ENCODE measurements at regions not wholly inside any gene's neighbourhood (a gene's known extent, or its start where the extent isn't known, plus 50 kb on each side); places are given as distances from the start of the nearest gene placed in this dataset.
"Not testable (repeated sequence)": the region's sequence is repeated elsewhere in the genome, so short reads cannot be mapped to it uniquely, and the experiment has no call there.

DNA sequence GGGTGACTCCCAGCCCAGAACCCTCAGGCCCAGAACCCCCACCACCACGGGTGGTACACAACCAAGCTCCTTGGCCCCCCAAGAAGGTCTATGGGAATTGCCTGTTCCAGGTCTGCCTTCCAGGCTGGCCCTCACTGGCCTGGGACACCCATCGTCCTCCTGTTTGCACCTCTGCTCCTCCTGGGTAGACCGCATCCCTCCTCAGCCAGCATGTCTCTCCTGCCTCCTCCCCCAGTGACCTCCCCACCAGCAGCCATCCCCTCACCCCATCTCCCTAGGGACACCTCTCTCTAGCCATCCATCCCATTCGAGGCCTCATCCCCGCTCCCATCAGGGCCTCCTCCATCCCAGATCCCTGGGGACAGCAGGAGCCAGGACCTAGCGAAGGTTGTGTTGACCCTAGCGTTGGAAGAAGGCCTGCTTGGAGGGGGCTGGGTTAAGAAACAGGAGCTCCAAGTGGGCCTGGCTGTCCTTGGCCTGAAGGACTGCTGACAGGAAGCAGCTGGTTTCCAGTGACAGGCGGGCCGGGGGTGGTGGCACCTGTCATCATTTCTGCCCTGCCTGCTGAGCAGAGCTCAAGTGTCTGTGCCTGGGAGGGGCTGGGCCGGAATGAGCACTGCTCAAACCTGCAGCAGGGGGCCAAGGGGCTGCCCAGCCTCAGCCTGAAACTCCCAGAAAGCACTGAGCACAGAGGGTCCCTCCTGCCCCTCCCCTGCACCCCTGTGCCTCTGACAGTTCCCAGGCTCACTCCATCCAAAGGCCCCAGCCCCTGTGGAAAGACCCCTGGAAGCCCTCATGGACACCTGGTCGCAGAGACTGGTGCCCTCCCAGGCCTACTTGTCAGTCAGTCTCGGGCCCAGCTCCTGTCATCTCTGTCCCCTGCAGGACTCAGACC lies 96.0 kb upstream of the OTOS start:
- peak; percentile 20 for DNase-seq
- in situ Hi-C loops (cut with MboI; ENCODE audit: low pct_unique_long_range_greater_than_20kb, low sequenced_read_pairs), result loop anchor here (25.0 kb wide), 1 partner anchor 201 kb away; the partner anchor contains the start of gene GPC1

DNA sequence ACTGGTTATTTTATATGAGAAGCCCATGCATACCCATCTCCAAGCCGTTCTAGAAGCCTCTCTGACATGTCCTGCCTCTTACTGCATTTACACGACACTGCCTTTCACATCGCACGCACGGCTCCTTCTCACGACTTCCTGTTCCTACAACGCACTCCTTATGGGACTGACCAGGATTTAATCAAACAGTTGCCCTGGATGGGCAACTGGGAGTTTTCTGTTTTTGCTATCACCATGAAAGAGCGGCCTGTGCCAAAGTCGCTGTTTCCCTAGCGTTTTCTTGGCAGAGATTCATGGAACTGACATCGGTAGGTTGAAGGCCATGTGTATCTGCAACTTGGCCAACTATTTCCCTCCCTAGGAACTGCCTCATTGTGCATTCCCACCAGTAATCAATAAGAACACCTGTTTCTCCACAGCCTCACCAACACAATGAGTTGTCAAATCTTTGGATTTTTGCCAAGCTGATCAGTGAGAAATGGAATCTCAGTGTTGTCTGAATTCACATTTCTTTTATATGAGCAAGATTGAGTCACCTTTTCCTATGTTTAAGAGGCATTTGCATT lies 97.2 kb upstream of the OTOS start:
- in situ Hi-C loops (cut with MboI; ENCODE audit: low pct_unique_long_range_greater_than_20kb, low sequenced_read_pairs), result loop anchor here (25.0 kb wide), 1 partner anchor 200 kb away; the partner anchor contains the start of gene GPC1
- DNase-seq, result no peak

DNA sequence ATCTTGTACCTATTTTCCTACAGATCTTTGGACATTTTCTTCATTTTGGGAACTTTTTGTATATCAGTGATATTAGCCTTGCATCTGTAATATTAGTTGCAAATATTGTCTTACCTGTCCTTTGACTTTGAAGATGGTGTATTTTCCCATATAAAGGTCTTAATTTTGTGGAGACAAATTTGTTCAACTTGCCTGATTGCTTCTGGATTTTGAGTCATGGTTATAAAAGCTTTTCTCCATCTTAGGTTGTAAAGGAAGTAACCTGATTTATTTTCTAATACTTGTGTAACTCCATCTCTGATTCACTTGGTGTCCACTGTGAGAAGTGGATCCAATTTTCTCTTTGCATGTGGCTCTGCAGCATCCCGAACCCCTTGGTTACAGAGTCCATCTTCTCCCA lies 97.7 kb upstream of the OTOS start:
- in situ Hi-C loops (cut with MboI; ENCODE audit: low pct_unique_long_range_greater_than_20kb, low sequenced_read_pairs), result loop anchor here (25.0 kb wide), 1 partner anchor 199 kb away; the partner anchor contains the start of gene GPC1
- no peak for DNase-seq

DNA sequence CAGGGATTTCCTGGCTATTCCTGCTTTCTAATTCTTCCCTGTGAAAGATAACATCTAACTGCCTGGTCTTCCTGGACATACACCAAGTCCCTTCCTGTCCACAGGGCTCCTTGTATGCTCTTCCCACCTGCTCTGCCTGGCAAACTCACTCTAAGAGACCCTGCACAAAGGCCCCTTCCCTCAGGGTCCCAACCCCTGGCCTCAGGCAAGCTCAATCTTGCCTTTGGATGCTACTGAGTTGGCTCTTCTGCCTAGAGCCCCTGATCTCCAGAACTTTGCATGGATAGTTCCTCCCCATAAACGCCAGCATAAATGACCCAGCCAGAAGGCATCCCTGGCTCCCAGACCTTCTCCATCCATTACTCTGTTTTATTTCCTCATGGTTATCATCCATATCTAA lies 98.3 kb upstream of the OTOS start:
- DNase-seq, result no peak
- in situ Hi-C loops (cut with MboI; ENCODE audit: low pct_unique_long_range_greater_than_20kb, low sequenced_read_pairs), result loop anchor here (25.0 kb wide), 1 partner anchor 199 kb away; the partner anchor contains the start of gene GPC1

DNA sequence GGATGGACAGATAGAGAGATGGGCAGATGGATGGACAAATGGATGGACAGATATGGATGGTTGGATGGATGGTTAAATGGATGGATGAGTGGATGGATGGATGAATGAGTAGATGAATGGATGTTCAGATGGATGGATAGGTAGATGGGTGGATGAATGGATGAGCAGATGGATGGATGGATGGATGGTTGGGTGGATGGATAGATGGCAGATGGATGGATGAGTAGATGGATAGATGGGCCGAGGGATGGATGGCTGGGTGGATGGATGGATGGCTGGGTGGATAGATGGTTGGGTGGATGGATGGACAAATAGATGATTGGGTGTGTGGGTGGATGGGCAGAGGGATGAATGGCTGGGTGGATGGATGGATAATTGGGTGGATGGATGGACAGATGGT lies 98.9 kb upstream of the OTOS start:
- no peak for DNase-seq
- in situ Hi-C loops (cut with MboI; ENCODE audit: low pct_unique_long_range_greater_than_20kb, low sequenced_read_pairs), result loop anchor here (25.0 kb wide), 1 partner anchor 198 kb away; the partner anchor contains the start of gene GPC1

DNA sequence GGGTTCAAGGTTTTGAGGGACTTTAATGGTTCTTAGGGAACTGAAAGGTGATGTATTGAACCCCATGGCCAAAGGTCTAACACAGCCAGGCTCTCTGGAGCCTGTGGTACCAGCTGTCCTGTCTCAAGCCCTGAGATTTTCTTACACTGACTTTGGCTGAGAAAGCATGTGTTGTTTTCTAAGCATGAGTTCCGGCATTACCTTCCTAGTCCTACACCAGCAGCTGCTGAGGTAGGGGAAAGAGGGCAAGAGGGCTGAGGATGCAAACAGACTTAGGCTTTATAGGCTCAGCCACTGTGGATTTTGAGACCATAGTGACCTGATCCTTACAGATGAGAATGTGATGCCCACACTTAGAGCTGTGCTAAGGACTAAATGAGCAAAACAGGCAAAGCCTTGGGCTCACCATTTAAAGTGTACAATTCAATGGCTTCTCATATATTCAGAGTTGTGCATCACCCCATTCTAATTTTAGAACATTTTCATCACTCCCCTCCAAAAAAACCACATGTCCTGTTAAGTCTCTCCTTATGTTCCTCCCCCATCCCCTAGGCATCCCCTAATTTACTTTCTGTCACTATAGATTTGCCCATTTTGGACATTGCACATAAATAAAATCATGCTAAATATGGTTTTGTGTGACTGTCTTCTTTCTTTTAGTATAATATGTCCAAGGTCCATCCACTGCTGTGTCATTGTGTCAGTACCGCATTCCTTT lies 99.7 kb upstream of the OTOS start:
- no peak for DNase-seq
- in situ Hi-C loops (cut with MboI; ENCODE audit: low pct_unique_long_range_greater_than_20kb, low sequenced_read_pairs), result loop anchor here (25.0 kb wide), 1 partner anchor 197 kb away; the partner anchor contains the start of gene GPC1

DNA sequence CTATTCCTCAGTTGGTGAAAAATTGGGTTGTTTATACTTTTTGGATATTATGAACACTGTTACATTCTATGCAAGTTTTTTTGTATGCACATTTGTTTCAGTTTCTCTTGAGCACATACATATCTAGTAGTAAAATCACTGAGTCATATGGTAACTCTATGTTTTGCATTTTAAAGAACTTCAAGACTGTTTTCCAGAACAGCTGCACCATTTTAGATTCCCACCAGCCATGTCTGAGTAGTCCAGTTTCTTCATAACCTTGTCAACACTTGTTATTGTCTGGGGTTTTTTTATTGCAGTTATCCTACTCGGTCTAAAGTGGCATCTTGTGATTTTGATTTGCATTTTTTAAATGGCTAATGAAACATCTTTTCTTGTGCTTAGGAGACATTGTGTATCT lies 100.3 kb upstream of the OTOS start:
- no peak for DNase-seq
- in situ Hi-C loops (cut with MboI; ENCODE audit: low pct_unique_long_range_greater_than_20kb, low sequenced_read_pairs), result loop anchor here (25.0 kb wide), 1 partner anchor 197 kb away; the partner anchor contains the start of gene GPC1

DNA sequence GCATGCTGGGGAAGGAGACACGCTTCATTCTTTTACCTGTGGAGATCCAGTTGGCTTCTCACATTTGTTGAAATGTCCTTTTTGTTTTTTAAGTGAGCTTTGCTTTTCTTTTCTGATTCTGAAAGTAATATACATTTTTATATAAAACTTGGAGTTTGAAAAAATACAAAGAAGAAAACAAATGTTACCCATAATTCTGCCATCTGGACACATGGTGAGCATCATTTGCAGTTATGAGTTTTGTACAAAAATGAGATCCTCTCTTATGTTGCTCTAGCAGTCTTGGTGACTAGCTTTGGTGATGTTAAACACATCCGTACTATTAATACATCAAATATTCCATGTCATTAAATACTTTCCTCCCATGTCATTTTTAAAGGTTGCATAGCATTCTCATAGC lies 101.1 kb upstream of the OTOS start:
- in situ Hi-C loops (cut with MboI; ENCODE audit: low pct_unique_long_range_greater_than_20kb, low sequenced_read_pairs), result loop anchor here (25.0 kb wide), 1 partner anchor 196 kb away; the partner anchor contains the start of gene GPC1
- DNase-seq, result no peak

DNA sequence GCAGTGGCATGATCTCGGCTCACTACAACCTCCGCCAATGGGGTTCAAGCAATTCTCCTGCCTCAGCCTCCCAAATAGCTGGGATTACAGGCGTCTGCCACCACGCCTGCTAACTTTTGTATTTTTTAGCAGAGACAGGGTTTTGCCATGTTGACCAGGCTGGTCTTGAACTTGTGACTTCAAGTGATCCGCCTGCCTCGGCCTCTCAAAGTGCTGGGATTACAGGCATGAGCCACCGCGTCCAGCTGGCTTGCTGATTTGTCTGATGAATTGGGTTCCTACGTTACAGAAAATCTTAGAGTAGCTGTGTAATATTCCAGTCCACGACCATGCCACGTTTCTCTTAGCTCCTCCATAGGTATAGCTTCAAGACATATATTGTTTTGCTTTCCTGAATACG lies 102.6 kb upstream of the OTOS start:
- DNase-seq, result not testable (repeated sequence)
- in situ Hi-C loops (cut with MboI; ENCODE audit: low pct_unique_long_range_greater_than_20kb, low sequenced_read_pairs), result loop anchor here (25.0 kb wide), 1 partner anchor 194 kb away; the partner anchor contains the start of gene GPC1

DNA sequence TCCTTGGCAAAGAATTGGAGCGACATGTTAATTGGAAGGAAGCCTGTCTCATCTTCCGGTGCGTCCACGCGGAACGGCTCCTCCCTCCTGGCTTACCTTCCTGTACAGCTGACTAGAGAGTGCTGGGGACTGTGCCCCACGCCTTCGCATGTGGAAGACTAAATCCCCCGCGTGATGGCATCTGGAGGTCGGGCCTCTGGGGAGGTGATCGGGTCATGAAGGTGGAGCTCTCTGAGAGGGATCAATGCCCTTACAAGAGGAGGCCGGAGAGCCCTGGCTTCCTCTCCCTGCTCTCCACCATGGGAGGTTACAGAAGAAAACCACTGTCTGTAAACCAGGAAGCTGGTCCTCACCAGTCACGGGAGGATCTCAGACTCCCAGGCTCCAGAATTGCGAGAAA lies 104.1 kb upstream of the OTOS start:
- DNase-seq, result no peak
- in situ Hi-C loops (cut with MboI; ENCODE audit: low pct_unique_long_range_greater_than_20kb, low sequenced_read_pairs), result loop anchor here (25.0 kb wide), 1 partner anchor 193 kb away; the partner anchor contains the start of gene GPC1

DNA sequence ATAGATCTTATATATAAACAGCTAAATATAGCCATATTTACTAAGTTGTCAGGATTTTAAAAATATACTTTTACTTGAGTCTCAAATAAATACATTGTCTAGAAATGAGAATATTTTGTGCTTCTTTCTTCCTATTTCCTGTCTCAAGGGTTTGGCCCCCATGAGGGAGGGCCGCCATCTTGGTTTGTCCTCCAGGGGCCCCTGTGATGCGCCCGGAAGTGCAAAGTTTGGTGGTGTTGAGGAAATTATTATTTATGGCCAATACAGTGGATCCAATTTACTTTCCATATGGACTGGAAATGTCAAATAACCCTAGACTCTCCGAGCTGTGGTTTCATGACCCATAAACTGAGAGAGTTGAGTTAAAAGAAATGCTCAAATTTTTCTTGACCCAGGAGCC lies 104.7 kb upstream of the OTOS start:
- in situ Hi-C loops (cut with MboI; ENCODE audit: low pct_unique_long_range_greater_than_20kb, low sequenced_read_pairs), result loop anchor here (25.0 kb wide), 1 partner anchor 192 kb away; the partner anchor contains the start of gene GPC1
- DNase-seq, result no peak

DNA sequence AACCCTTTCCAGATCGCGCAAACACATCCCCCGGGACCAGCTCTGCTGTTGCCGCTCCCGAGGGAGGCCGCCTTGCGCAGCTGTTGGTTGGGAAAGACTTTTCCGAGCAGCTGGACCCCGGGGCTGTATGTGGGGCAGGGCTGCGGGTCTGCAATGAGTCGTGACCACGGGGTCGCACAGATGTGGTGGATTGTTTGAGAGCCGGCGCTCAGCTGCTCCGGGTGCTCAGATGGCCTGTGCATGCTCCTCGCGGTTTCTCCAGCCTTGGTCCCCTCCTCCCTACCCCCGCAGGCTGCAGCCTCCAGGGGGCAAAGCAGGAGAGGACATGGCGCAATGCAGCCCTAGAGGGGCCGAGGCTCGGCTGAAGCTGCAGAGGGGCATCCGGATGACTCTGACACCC lies 105.2 kb upstream of the OTOS start:
- in situ Hi-C loops (cut with MboI; ENCODE audit: low pct_unique_long_range_greater_than_20kb, low sequenced_read_pairs), result loop anchor here (25.0 kb wide), 1 partner anchor 192 kb away; the partner anchor contains the start of gene GPC1
- no peak for DNase-seq

DNA sequence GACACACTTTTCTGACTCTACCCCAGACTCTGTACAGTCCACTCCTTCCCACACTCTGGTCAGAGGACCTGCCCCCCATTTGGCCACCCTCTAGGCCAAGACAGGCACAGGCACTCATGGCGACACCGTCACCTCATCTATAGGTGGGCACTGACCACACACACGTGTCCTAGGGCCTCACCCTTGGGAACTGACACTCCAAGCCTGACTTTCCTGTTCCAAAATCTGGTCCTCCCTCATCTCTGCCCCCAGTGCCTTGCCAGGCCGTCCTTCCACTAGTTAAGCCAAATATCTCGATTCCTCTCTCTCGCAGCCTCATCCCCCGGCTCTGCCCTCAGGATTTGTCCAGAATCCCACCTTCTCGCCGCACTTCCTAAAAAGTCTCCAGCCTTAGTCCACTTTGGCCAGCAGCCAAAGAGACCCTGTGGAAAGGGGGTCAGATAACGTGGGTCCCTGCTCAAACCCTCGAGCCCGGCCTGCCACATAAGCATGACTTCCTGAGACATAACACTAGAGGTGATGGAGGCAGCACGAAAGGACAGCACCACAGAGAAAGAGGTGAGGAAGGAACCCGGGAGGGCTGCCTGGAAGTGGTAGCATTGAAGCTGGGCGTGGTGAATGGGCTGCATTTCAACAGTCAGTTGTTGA lies 105.8 kb upstream of the OTOS start:
- in situ Hi-C loops (cut with MboI; ENCODE audit: low pct_unique_long_range_greater_than_20kb, low sequenced_read_pairs), result loop anchor here (25.0 kb wide), 1 partner anchor 191 kb away; the partner anchor contains the start of gene GPC1
- no peak for DNase-seq

DNA sequence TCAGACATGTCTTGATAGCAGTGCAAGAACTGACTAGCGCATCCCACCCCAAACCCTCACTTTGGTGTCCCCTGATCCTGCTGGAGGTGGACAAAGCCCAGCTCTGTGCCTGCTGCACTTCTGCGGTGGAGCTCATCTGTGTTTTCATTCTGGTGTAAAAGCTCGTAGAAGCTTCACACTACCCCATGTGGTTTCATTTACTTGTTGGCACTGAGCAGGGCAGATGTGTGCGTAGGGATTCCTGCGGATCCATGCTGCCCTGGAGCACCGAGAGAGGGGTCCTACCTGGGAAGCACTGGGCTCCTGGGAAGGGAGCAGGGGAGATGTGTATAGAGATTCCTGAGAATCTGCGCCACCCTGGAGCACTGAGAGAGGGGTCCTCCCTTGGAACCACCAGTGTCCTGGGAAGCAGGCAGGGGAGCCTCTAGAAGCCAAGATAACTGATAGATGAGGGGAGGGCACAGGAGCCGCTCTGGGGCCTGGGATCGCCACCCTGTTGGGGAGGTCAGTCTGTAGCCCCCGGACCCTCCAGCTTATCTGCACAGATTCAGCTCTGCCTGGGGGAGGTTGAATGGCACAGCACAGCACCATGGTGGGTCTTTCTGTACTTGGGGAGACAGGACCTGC lies 106.9 kb upstream of the OTOS start:
- in situ Hi-C loops (cut with MboI; ENCODE audit: low pct_unique_long_range_greater_than_20kb, low sequenced_read_pairs), result loop anchor here (25.0 kb wide), 1 partner anchor 190 kb away; the partner anchor contains the start of gene GPC1

DNA sequence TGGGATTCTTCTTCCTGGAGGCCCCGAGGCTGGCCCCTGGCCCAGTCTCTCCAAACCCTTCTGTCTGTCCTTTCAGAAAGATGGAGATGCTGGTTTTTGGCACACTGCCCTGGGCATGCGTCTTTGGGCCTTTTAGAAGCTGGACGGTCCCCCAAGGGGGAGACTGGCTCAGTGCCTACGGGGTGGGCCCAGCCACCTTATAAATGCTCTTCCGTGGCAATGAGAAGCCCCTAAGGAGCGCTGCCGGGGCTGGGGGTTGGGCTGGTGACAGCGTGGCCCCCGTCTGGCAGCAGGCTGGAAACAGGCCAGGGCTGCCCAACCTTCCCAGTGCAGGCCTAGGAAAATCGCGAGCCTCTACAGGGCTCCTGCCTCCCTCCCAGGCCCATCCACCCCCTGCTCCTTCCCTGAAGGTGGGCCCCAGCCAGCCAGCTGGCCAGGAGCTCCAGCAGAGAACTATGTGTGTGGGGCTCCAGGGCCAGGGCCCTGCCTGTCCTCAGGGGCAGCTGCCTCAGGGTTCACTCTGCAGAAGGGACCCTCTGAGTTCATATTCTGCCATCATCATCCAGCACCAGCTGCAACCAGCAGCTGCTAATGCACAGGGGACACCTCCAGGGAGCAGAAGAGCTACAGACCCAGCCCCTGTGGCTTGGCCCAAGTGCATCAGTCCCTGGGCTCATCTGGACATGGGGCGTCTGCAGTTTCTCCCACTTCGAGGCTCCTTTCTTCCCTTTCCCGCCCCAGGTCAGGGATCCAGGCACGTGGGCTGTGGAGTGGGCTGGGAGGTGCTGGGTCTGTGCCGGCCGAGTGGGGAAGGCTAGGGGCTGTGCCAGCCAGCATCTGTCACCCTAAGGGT lies 107.6 kb upstream of the OTOS start:
- in situ Hi-C loops (cut with MboI; ENCODE audit: low pct_unique_long_range_greater_than_20kb, low sequenced_read_pairs), result loop anchor here (25.0 kb wide), 1 partner anchor 189 kb away; the partner anchor contains the start of gene GPC1
- no peak for DNase-seq

More for the DNA sequence above, 106.9 kb upstream of the OTOS start:
- no peak for DNase-seq

DNA sequence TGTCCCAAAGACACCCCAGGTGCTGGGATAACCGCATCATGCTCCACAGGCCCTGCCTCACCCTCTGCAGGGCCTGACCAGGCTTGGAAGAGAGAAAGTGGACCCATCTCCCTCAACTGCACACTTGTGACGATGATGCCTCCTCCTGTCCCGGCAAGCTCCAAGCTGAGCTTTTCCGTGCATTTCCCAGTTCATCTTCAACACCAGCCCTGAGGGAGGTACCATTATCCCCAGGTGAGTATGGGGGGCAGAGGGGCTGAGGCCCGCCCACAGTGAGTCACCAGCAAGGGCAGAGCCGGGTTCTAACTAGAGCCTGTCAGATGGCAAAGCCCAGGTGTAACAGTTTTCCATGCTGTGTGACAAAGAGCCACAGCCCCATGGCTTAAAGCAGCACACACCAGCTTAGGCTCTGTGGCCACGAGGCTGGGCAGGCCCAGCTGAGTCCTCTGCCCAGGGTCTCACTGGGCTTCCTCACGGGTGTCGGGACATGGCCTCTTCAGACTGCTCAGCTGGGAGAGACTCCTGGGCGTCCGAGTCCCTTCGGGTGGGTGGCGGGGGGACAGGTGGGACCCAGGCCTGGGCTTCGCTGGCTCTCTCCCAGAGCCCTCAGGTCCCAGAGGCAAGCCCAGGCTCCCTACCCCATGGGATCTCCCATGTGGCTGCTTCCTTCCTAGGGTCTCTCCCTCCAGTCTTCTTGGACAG lies 108.4 kb upstream of the OTOS start:
- in situ Hi-C loops (cut with MboI; ENCODE audit: low pct_unique_long_range_greater_than_20kb, low sequenced_read_pairs), result loop anchor here (25.0 kb wide), 1 partner anchor 188 kb away; the partner anchor contains the start of gene GPC1
- DNase-seq, result no peak

Data from KBM-7 (cell line).